ENCODE measurements at regions not wholly inside any gene's neighbourhood (a gene's known extent, or its start where the extent isn't known, plus 50 kb on each side); places are given as distances from the start of the nearest gene placed in this dataset.
"Not testable (repeated sequence)": the region's sequence is repeated elsewhere in the genome, so short reads cannot be mapped to it uniquely, and the experiment has no call there.

- not testable (repeated sequence) for TF ChIP-seq CTCF (IDR thresholded peaks at IDR 0.05; ENCODE audit: insufficient read depth, low read length, poor library complexity, severe bottlenecking); EZH2phosphoT487 (conservative IDR thresholded peaks at IDR 0.05; ENCODE audit: low read length)
These were observed 900.5 kb downstream of the TUBA3C start for GRCh38 chr13:18280904-18281828.
